Calu3 (cell line): ENCODE measurements at regions not wholly inside any gene's neighbourhood (a gene's known extent, or its start where the extent isn't known, plus 50 kb on each side); places are given as distances from the start of the nearest gene placed in this dataset.

ENCODE experiments used
- BruUV-seq: library from RNA; stranded (reverse); fragments of 400-500 nt; replicated peaks from 2 replicates; lab custom pipeline; 2021; lab: Mats Ljungman, UMichigan
- CTCF ChIA-PET: fragments of 300-600 bp; sonication (Branson Sonifier 250); formaldehyde crosslinking; loops from one replicate; lab custom pipeline; 2022; ENCODE audit warnings: antibody characterized with exemption; lab: Charles Lee
- DNase-seq: peaks from one replicate; pipeline ENCODE4 v3.0.0; 2022
- H3K27ac Mint-ChIP-seq: one replicate; pipeline ENCODE4 v1.8.0; 2022; ENCODE audit warnings: mixed read lengths; ENCODE audit not compliant: unreplicated experiment
- H3K27me3 Mint-ChIP-seq: one replicate; pipeline ENCODE4 v1.8.0; 2022; ENCODE audit warnings: mixed read lengths; ENCODE audit not compliant: unreplicated experiment
- H3K36me3 Mint-ChIP-seq: one replicate; pipeline ENCODE4 v1.8.0; 2022; ENCODE audit warnings: mild to moderate bottlenecking, moderate library complexity, mixed read lengths; ENCODE audit not compliant: insufficient read depth, unreplicated experiment
- H3K4me1 Mint-ChIP-seq: one replicate; pipeline ENCODE4 v1.8.0; 2022; ENCODE audit warnings: mild to moderate bottlenecking, low read depth, mixed read lengths; ENCODE audit not compliant: unreplicated experiment
- H3K4me3 Mint-ChIP-seq: one replicate; pipeline ENCODE4 v1.8.0; 2022; ENCODE audit warnings: mild to moderate bottlenecking, low read depth, moderate library complexity, mixed read lengths; ENCODE audit not compliant: unreplicated experiment
- H3K9me3 Mint-ChIP-seq: one replicate; pipeline ENCODE4 v1.8.0; 2022; ENCODE audit warnings: low read depth, mixed read lengths; ENCODE audit not compliant: unreplicated experiment
- intact Hi-C: fragments of 100-400 bp; cut with micrococcal nuclease; formaldehyde crosslinking; loops from one replicate; pipeline ENCODE4 v1.10.0; 2022; ENCODE audit not compliant: unreplicated experiment
- TF ChIP-seq, protein P1 (sequence below): fragments of 200-600 bp; IDR thresholded peaks from one replicate; pipeline ENCODE4 v1.8.0; 2022; ENCODE audit warnings: antibody characterized with exemption; ENCODE audit not compliant: unreplicated experiment

DNA sequence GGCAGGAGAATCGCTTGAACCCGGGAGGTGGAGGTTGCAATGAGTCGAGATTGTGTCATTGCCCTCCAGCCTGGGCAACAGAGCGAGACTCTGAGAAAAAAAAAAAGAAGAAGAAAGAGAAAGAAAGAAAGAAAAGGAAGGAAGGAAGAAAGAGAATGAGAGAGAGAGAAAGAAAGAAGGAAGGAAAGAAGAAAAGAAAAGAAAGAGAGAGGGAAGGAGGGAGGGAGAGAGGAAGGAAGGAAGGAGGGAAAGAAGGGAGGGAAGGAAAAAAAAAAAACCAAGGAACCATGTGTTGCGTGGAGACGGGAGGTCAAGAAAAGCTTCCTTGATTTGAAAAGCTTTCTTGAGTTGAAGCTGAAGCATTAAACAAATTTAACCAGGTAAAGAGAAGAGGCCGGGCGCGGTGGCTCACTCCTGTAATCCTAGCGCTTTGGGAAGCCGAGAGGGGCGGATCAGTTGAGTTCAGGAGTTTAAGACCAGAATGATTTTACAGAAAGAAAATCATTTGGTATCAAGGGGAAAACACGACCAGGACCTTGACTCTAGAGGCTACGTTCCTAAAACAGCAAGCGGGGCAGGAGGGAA, 90.5 kb upstream of the PRSS16 start:
- Mint-ChIP-seq H3K36me3 (peaks cover 19% of the 10 kb centered on the region), H3K4me3 (peak overlapping the region; percentile 81), H3K4me1 (peaks cover 20% of the 10 kb centered on the region), H3K27me3 (no peaks in the 10 kb centered on the region), H3K27ac (peak overlapping the region; percentile 79), H3K9me3 (no peaks in the 10 kb centered on the region)
- CTCF ChIA-PET = interaction anchor here (0.6 to 1.2 kb wide), 3 partner anchors 10 to 30 kb away, joined by 4 to 14 read pairs (median 4); a partner anchor contains a TSS
- TF ChIP-seq, protein P1, sequence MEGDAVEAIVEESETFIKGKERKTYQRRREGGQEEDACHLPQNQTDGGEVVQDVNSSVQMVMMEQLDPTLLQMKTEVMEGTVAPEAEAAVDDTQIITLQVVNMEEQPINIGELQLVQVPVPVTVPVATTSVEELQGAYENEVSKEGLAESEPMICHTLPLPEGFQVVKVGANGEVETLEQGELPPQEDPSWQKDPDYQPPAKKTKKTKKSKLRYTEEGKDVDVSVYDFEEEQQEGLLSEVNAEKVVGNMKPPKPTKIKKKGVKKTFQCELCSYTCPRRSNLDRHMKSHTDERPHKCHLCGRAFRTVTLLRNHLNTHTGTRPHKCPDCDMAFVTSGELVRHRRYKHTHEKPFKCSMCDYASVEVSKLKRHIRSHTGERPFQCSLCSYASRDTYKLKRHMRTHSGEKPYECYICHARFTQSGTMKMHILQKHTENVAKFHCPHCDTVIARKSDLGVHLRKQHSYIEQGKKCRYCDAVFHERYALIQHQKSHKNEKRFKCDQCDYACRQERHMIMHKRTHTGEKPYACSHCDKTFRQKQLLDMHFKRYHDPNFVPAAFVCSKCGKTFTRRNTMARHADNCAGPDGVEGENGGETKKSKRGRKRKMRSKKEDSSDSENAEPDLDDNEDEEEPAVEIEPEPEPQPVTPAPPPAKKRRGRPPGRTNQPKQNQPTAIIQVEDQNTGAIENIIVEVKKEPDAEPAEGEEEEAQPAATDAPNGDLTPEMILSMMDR = no peak
- no TSS peak for BruUV-seq
- intact Hi-C loops = loop anchor here (1.0 kb wide), 1 partner anchor 30 kb away; no protein-coding TSS in a partner anchor
- DNase-seq = no peak

DNA sequence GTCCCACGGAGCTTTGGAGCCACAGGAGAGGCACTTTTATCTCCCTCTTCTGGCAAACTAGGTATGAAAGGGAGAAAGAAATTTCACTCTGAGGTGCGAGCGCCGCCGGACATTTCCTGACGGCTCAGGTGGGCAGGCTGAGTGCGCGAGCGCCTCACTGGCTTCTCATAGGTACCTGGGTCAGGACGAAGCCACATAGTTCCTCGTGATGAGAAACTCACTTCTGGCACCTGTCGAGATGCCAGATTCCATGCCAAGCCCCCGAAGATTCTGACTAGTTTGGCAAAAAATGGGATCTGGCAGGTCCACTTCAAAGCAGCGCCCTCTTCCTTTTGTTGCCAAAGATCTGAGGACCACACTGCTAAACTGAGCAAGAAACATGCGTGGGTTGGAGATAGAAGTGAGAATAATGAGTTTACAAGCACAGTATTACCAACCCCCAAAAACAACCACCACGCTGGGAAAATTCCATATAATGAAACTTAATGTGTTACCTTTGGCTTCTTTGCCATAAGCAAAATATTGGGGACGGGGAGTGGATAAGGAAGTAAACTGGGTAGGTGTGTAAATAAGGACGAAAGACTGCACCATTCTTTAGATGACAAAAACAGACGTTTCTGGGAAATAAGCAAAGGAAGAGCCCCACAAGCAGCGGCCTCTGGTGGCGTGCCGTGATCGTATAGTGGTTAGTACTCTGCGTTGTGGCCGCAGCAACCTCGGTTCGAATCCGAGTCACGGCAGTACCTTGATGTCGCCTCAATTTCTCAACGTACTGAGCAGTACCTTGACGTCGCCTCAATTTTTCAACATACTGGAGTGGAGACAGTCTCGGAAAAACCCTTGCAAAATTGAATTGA, 89.8 kb upstream of the PRSS16 start:
- CTCF ChIA-PET = interaction anchor here (0.6 to 1.2 kb wide), 3 partner anchors 10 to 31 kb away, joined by 4 to 14 read pairs (median 4); a partner anchor contains a TSS
- no TSS peak for BruUV-seq
- intact Hi-C loops = loop anchor here (1.0 to 2.0 kb wide), 2 partner anchors 30 to 551 kb away; no protein-coding TSS in a partner anchor
- H3K4me3 Mint-ChIP-seq = peak overlapping the region; percentile 81
- H3K4me1 Mint-ChIP-seq = peaks cover 27% of the 10 kb centered on the region
- no peaks in the 10 kb centered on the region for H3K9me3 Mint-ChIP-seq
- no peaks in the 10 kb centered on the region for H3K27me3 Mint-ChIP-seq
- peak; percentile 79 for DNase-seq
- H3K27ac Mint-ChIP-seq = peak overlapping the region; percentile 79
- H3K36me3 Mint-ChIP-seq = peaks cover 22% of the 10 kb centered on the region
- TF ChIP-seq, protein P1 = peak; percentile 51

DNA sequence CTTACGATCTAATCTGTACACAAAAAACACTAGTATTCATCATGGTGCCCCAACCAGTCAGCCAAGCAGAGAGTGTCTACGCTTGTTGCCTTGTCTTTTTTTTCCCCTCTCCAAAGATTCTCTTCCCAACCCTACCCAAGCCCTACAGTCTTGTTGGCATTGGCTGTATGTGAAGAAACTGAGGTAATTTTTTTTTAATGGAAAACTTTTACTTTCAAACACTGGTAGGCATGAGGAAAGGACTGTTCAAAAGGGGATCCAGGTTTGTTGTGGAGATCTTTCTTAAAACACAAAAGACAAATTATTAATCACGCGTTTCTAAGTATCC, 89.2 kb upstream of the PRSS16 start:
- H3K36me3 Mint-ChIP-seq = peaks cover 22% of the 10 kb centered on the region
- peaks cover 28% of the 10 kb centered on the region for H3K4me1 Mint-ChIP-seq
- peak overlapping the region; percentile 81 for H3K4me3 Mint-ChIP-seq
- H3K27ac Mint-ChIP-seq = peak overlapping the region; percentile 79
- DNase-seq = no peak
- CTCF ChIA-PET = no interaction called here
- TF ChIP-seq, protein P1 = no peak
- intact Hi-C loops = loop anchor here (2.0 kb wide), 1 partner anchor 551 kb away; no protein-coding TSS in a partner anchor
- no peaks in the 10 kb centered on the region for H3K9me3 Mint-ChIP-seq
- H3K27me3 Mint-ChIP-seq = no peaks in the 10 kb centered on the region
- no TSS peak for BruUV-seq

DNA sequence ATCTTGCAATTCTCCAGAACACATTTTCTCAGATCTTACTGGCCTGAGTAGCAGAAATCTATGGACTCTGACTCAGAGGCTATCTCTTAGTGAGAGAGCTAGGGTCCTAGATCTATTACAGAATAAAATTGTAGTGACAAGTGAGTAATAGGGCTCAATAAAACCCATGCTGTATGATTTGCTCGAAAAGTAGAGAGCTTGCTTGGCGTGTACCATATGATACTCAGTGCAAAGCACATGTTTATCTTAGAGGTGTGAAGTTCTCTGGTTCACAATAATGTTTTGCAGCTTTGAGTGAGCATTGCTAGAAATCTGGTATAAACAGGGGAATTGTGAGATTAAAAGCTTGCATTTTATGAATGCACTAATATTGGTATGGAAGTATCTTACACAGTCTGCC, 87.8 kb upstream of the PRSS16 start:
- no peak for DNase-seq
- no peaks in the 10 kb centered on the region for H3K27me3 Mint-ChIP-seq
- CTCF ChIA-PET = interaction anchor here (0.6 kb wide), 1 partner anchor 543 kb away, joined by 3 read pairs; no protein-coding TSS in a partner anchor
- peaks cover 22% of the 10 kb centered on the region for H3K36me3 Mint-ChIP-seq
- no TSS peak for BruUV-seq
- H3K4me3 Mint-ChIP-seq = no peak overlapping the region
- H3K27ac Mint-ChIP-seq = no peak overlapping the region
- H3K4me1 Mint-ChIP-seq = peaks cover 38% of the 10 kb centered on the region
- intact Hi-C loops = loop anchor here (2.0 to 5.0 kb wide), 3 partner anchors 343 to 593 kb away; no protein-coding TSS in a partner anchor
- H3K9me3 Mint-ChIP-seq = no peaks in the 10 kb centered on the region
- TF ChIP-seq, protein P1 = no peak
